ENCODE measurements at regions not wholly inside any gene's neighbourhood (a gene's known extent, or its start where the extent isn't known, plus 50 kb on each side); places are given as distances from the start of the nearest gene placed in this dataset.

DNA sequence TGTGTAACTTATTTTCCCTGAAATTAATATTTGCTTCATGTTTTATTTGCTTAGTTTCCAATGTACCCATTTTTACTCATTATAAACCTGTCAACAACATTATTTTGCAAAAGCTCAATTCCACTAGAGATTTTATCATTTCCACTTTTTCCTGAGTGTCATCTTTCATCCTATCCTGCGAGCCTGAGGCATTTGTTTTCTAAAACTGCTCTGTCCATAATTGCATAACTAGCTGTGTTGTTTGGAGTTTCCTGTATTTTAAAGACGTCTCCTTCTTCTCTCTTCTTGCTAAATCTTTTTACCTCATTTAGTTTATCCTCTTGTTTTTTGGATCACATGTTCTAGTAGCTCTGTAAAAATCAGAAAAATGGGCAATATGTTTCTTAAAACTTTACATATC, 332.7 kb upstream of the NOVA1 start:
- TF ChIP-seq, protein P1, sequence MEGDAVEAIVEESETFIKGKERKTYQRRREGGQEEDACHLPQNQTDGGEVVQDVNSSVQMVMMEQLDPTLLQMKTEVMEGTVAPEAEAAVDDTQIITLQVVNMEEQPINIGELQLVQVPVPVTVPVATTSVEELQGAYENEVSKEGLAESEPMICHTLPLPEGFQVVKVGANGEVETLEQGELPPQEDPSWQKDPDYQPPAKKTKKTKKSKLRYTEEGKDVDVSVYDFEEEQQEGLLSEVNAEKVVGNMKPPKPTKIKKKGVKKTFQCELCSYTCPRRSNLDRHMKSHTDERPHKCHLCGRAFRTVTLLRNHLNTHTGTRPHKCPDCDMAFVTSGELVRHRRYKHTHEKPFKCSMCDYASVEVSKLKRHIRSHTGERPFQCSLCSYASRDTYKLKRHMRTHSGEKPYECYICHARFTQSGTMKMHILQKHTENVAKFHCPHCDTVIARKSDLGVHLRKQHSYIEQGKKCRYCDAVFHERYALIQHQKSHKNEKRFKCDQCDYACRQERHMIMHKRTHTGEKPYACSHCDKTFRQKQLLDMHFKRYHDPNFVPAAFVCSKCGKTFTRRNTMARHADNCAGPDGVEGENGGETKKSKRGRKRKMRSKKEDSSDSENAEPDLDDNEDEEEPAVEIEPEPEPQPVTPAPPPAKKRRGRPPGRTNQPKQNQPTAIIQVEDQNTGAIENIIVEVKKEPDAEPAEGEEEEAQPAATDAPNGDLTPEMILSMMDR (conservative IDR thresholded peaks at IDR 0.05; ENCODE audit: low read depth, low read length), result no peak
- TF ChIP-seq EZH2 (IDR thresholded peaks at IDR 0.05; ENCODE audit: borderline replicate concordance, low read depth, low read length, poor library complexity, severe bottlenecking), result no peak

Measured in A673 (cell line).